SK-N-MC (cell line): ENCODE measurements at regions not wholly inside any gene's neighbourhood (a gene's known extent, or its start where the extent isn't known, plus 50 kb on each side); places are given as distances from the start of the nearest gene placed in this dataset.

ENCODE experiments used
- EZH2 ChIP-seq: fragments of 200-600 bp; sonication (generic); IDR thresholded peaks from one replicate; pipeline ENCODE4 v1.6.1; 2017; ENCODE audit warnings: antibody characterized with exemption
- FOXP2 ChIP-seq: optimal IDR thresholded peaks from 2 replicates; pipeline ENCODE3; 2011; ENCODE audit warnings: mild to moderate bottlenecking, moderate library complexity; ENCODE audit not compliant: insufficient read depth; ENCODE audit errors: extremely low read length, control extremely low read depth
- POLR2AphosphoS5 ChIP-seq: IDR thresholded peaks from 2 replicates; pipeline ENCODE4 v1.6.1; 2012; ENCODE audit warnings: mild to moderate bottlenecking, low read depth, low read length, borderline replicate concordance

GRCh38 chr2:195498839-195499490 lies 158.1 kb upstream of the SLC39A10 start:
- TF ChIP-seq EZH2 (no peak), POLR2AphosphoS5 (no peak), FOXP2 (no peak)
